Panc1 (cell line): ENCODE measurements at regions not wholly inside any gene's neighbourhood (a gene's known extent, or its start where the extent isn't known, plus 50 kb on each side); places are given as distances from the start of the nearest gene placed in this dataset.

Experiments used
- ATAC-seq: fragments of 200-7000 bp; cut with Tn5 transposase; 2 replicates; pipeline ENCODE4 v1.9.1; 2020; ENCODE audit warnings: mild to moderate bottlenecking, moderate library complexity
- BruUV-seq: library from RNA; stranded (reverse); fragments of 400-500 nt; replicated peaks from 2 replicates; lab custom pipeline; 2021; lab: Mats Ljungman, UMichigan
- CTCF ChIA-PET: fragments of 300-600 bp; sonication (Branson Sonifier 250); formaldehyde crosslinking; loops from one replicate; lab custom pipeline; 2022; ENCODE audit warnings: antibody characterized with exemption; lab: Charles Lee
- POLR2A ChIA-PET: fragments of 300-600 bp; sonication (Branson Sonifier 250); formaldehyde crosslinking; loops from one replicate; lab custom pipeline; 2022; ENCODE audit warnings: antibody characterized with exemption; lab: Charles Lee
- DNase-seq: peaks from one replicate; pipeline ENCODE4 v3.0.0-alpha.2; 2010; ENCODE audit warnings: low read depth, low spot score
- H3K27ac ChIP-seq: 2 replicates; pipeline ENCODE4 v1.5.1; 2011; ENCODE audit warnings: mild to moderate bottlenecking, low read length, inconsistent platforms
- H3K27me3 ChIP-seq: fragments of 200-500 bp; sonication (Bioruptor generic); 2 replicates; pipeline ENCODE4 v1.6.0; 2014; ENCODE audit warnings: low read length, inconsistent platforms; ENCODE audit not compliant: control insufficient read depth, insufficient read depth
- H3K36me3 ChIP-seq: fragments of 200-500 bp; sonication (Bioruptor generic); 2 replicates; pipeline ENCODE4 v1.5.1; 2014; ENCODE audit warnings: inconsistent platforms, mild to moderate bottlenecking, low read length, moderate library complexity; ENCODE audit not compliant: control insufficient read depth, insufficient read depth
- H3K4me1 ChIP-seq: 2 replicates; pipeline ENCODE4 v1.5.1; 2011; ENCODE audit warnings: inconsistent platforms, mild to moderate bottlenecking, low read length, moderate library complexity; ENCODE audit not compliant: control insufficient read depth, insufficient read depth
- H3K4me3 ChIP-seq, 2 experiments: 2 replicates each; pipeline ENCODE4 v1.5.1; 2011 to 2012; ENCODE audit warnings: low read depth in 2 of 2, low read length in 2 of 2, mild to moderate bottlenecking in 2 of 2, inconsistent platforms in 1 of 2, moderate library complexity in 1 of 2
- H3K9me3 ChIP-seq: fragments of 200-500 bp; sonication (Bioruptor generic); 2 replicates; pipeline ENCODE4 v1.5.1; 2014; ENCODE audit warnings: low read depth, mild to moderate bottlenecking, inconsistent platforms, low read length, moderate library complexity; ENCODE audit not compliant: control insufficient read depth, insufficient read depth
- POLR2AphosphoS5 ChIP-seq: IDR thresholded peaks from 2 replicates; pipeline ENCODE4 v1.6.1; 2012; ENCODE audit warnings: mild to moderate bottlenecking, low read depth, low read length, moderate library complexity
- SIN3A ChIP-seq: IDR thresholded peaks from 2 replicates; pipeline ENCODE4 v1.6.1; 2012; ENCODE audit warnings: low read depth, mild to moderate bottlenecking, low read length, moderate library complexity, borderline replicate concordance; ENCODE audit not compliant: insufficient read depth
- TCF7L2 ChIP-seq: IDR thresholded peaks from 2 replicates; pipeline ENCODE4 v1.6.1; 2011; ENCODE audit warnings: mild to moderate bottlenecking, low read depth, low read length, inconsistent platforms
- in situ Hi-C: cut with HindIII; loops from 2 replicates; pipeline ENCODE4 v1.10.0; 2016; ENCODE audit warnings: low sequenced_read_pairs, low pct_unique_long_range_greater_than_20kb
- intact Hi-C: fragments of 100-400 bp; cut with micrococcal nuclease; formaldehyde crosslinking; loops from one replicate; pipeline ENCODE4 v1.10.0; 2022; ENCODE audit not compliant: unreplicated experiment
- TF ChIP-seq, protein P1 (sequence below), 2 experiments: IDR thresholded peaks; 2 replicates each; pipeline ENCODE4 v1.6.1; 2011 to 2012; ENCODE audit warnings: low read depth in 2 of 2, control low read depth in 1 of 2, low read length in 1 of 2, mild to moderate bottlenecking in 1 of 2, moderate library complexity in 1 of 2; ENCODE audit not compliant: insufficient read depth in 1 of 2
- TF ChIP-seq, protein P2 (sequence below): fragments of 450-650 bp; IDR thresholded peaks from 2 replicates; pipeline ENCODE4 v1.5.1; 2017; ENCODE audit warnings: mild to moderate bottlenecking

GRCh38 chr17:51541215-51541614, 280.9 kb downstream of the UTP18 start:
- no peak for DNase-seq
- intact Hi-C loops (no loop called here), in situ Hi-C loops (no loop called here)
- no peaks in the 10 kb centered on the region for H3K9me3 ChIP-seq
- H3K27me3 ChIP-seq, result no peaks in the 10 kb centered on the region
- H3K4me1 ChIP-seq, result no peaks in the 10 kb centered on the region
- TF ChIP-seq SIN3A, result no peak
- no peak for TF ChIP-seq TCF7L2
- H3K4me3 ChIP-seq, result no peak overlapping the region
- no TSS peak for BruUV-seq
- no peaks in the 10 kb centered on the region for H3K36me3 ChIP-seq
- H3K27ac ChIP-seq, result no peak overlapping the region
- CTCF ChIA-PET, result interaction anchor here (0.6 kb wide), 1 partner anchor 283 kb away, joined by 6 read pairs; no protein-coding TSS in a partner anchor
- ATAC-seq, result no peak
- POLR2A ChIA-PET, result no interaction called here

- POLR2A ChIA-PET, result no interaction called here
Measured at GRCh38 chr17:51546114-51546513, 285.8 kb downstream of the UTP18 start.

More at GRCh38 chr17:51546114-51546513, 285.8 kb downstream of the UTP18 start:
- no peaks in the 10 kb centered on the region for H3K9me3 ChIP-seq
- DNase-seq, result no peak
- no TSS peak for BruUV-seq
- H3K4me1 ChIP-seq, result no peaks in the 10 kb centered on the region
- in situ Hi-C loops (no loop called here), intact Hi-C loops (no loop called here)
- H3K4me3 ChIP-seq, result no peak overlapping the region
- no peak for ATAC-seq
- CTCF ChIA-PET, result no interaction called here
- no peaks in the 10 kb centered on the region for H3K27me3 ChIP-seq
- H3K27ac ChIP-seq, result no peak overlapping the region
- TF ChIP-seq TCF7L2 (no peak), POLR2AphosphoS5 (no peak), SIN3A (no peak)
- TF ChIP-seq, protein P1, sequence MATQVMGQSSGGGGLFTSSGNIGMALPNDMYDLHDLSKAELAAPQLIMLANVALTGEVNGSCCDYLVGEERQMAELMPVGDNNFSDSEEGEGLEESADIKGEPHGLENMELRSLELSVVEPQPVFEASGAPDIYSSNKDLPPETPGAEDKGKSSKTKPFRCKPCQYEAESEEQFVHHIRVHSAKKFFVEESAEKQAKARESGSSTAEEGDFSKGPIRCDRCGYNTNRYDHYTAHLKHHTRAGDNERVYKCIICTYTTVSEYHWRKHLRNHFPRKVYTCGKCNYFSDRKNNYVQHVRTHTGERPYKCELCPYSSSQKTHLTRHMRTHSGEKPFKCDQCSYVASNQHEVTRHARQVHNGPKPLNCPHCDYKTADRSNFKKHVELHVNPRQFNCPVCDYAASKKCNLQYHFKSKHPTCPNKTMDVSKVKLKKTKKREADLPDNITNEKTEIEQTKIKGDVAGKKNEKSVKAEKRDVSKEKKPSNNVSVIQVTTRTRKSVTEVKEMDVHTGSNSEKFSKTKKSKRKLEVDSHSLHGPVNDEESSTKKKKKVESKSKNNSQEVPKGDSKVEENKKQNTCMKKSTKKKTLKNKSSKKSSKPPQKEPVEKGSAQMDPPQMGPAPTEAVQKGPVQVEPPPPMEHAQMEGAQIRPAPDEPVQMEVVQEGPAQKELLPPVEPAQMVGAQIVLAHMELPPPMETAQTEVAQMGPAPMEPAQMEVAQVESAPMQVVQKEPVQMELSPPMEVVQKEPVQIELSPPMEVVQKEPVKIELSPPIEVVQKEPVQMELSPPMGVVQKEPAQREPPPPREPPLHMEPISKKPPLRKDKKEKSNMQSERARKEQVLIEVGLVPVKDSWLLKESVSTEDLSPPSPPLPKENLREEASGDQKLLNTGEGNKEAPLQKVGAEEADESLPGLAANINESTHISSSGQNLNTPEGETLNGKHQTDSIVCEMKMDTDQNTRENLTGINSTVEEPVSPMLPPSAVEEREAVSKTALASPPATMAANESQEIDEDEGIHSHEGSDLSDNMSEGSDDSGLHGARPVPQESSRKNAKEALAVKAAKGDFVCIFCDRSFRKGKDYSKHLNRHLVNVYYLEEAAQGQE (IDR thresholded peaks at IDR 0.05; ENCODE audit: insufficient read depth in 1 of 2, low read depth in 2 of 2, low read length in 1 of 2), result no peak
- TF ChIP-seq, protein P2, sequence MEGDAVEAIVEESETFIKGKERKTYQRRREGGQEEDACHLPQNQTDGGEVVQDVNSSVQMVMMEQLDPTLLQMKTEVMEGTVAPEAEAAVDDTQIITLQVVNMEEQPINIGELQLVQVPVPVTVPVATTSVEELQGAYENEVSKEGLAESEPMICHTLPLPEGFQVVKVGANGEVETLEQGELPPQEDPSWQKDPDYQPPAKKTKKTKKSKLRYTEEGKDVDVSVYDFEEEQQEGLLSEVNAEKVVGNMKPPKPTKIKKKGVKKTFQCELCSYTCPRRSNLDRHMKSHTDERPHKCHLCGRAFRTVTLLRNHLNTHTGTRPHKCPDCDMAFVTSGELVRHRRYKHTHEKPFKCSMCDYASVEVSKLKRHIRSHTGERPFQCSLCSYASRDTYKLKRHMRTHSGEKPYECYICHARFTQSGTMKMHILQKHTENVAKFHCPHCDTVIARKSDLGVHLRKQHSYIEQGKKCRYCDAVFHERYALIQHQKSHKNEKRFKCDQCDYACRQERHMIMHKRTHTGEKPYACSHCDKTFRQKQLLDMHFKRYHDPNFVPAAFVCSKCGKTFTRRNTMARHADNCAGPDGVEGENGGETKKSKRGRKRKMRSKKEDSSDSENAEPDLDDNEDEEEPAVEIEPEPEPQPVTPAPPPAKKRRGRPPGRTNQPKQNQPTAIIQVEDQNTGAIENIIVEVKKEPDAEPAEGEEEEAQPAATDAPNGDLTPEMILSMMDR, result no peak
- no peaks in the 10 kb centered on the region for H3K36me3 ChIP-seq
